ENCODE measurements at regions not wholly inside any gene's neighbourhood (a gene's known extent, or its start where the extent isn't known, plus 50 kb on each side); places are given as distances from the start of the nearest gene placed in this dataset.

- TF ChIP-seq, protein P1, sequence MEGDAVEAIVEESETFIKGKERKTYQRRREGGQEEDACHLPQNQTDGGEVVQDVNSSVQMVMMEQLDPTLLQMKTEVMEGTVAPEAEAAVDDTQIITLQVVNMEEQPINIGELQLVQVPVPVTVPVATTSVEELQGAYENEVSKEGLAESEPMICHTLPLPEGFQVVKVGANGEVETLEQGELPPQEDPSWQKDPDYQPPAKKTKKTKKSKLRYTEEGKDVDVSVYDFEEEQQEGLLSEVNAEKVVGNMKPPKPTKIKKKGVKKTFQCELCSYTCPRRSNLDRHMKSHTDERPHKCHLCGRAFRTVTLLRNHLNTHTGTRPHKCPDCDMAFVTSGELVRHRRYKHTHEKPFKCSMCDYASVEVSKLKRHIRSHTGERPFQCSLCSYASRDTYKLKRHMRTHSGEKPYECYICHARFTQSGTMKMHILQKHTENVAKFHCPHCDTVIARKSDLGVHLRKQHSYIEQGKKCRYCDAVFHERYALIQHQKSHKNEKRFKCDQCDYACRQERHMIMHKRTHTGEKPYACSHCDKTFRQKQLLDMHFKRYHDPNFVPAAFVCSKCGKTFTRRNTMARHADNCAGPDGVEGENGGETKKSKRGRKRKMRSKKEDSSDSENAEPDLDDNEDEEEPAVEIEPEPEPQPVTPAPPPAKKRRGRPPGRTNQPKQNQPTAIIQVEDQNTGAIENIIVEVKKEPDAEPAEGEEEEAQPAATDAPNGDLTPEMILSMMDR (IDR thresholded peaks at IDR 0.05; ENCODE audit: insufficient read depth, low read depth, low read length) = no peak
- TF ChIP-seq EZH2 (IDR thresholded peaks at IDR 0.05; ENCODE audit: insufficient read depth, low read length) = no peak
These were observed 274.8 kb upstream of the AJAP1 start for GRCh38 chr1:4379451-4380175.
